Endodermal cell (in vitro differentiated cells): ENCODE measurements at regions not wholly inside any gene's neighbourhood (a gene's known extent, or its start where the extent isn't known, plus 50 kb on each side); places are given as distances from the start of the nearest gene placed in this dataset.
A peak's percentile ranks its signal among the peaks of the same experiment; 100 is the strongest.

Experiments
- DNase-seq: peaks from one replicate; pipeline ENCODE4 v3.0.0-alpha.2; 2017
- H3K27ac ChIP-seq: 2 replicates; pipeline ENCODE4 v1.5.1; 2013; ENCODE audit warnings: mild to moderate bottlenecking, low read depth, low read length, moderate library complexity
- H3K27me3 ChIP-seq: 2 replicates; pipeline ENCODE4 v1.6.1; 2013; ENCODE audit warnings: mild to moderate bottlenecking, low read length, moderate library complexity; ENCODE audit not compliant: insufficient read depth, control insufficient read depth, poor library complexity, severe bottlenecking
- H3K36me3 ChIP-seq: 2 replicates; pipeline ENCODE4 v1.7.0; 2013; ENCODE audit warnings: mild to moderate bottlenecking, low read length, moderate library complexity; ENCODE audit not compliant: control insufficient read depth, insufficient read depth
- H3K4me1 ChIP-seq: one replicate; pipeline ENCODE4 v1.7.0; 2013; ENCODE audit warnings: low read length; ENCODE audit not compliant: control insufficient read depth, insufficient read depth
- H3K4me3 ChIP-seq: 2 replicates; pipeline ENCODE4 v1.5.1; 2013; ENCODE audit warnings: mild to moderate bottlenecking, low read length, moderate library complexity
- H3K9ac ChIP-seq: 2 replicates; pipeline ENCODE4 v1.6.1; 2013; ENCODE audit warnings: mild to moderate bottlenecking, low read length, moderate library complexity; ENCODE audit not compliant: poor library complexity, severe bottlenecking; ENCODE audit errors: extremely low read depth
- H3K9me3 ChIP-seq: 2 replicates; pipeline ENCODE4 v1.6.1; 2013; ENCODE audit warnings: mild to moderate bottlenecking, low read length, moderate library complexity; ENCODE audit not compliant: control insufficient read depth
- H3K27ac Mint-ChIP-seq: 2 replicates; pipeline ENCODE4 v1.8.0; 2020; ENCODE audit warnings: mixed read lengths
- H3K27me3 Mint-ChIP-seq: 2 replicates; pipeline ENCODE4 v1.8.0; 2021; ENCODE audit warnings: mild to moderate bottlenecking, mixed read lengths; ENCODE audit not compliant: insufficient read depth
- H3K36me3 Mint-ChIP-seq: 2 replicates; pipeline ENCODE4 v1.8.0; 2020; ENCODE audit warnings: low read depth, mixed read lengths
- H3K4me1 Mint-ChIP-seq: 2 replicates; pipeline ENCODE4 v1.8.0; 2020; ENCODE audit warnings: mixed read lengths
- H3K4me3 Mint-ChIP-seq: 2 replicates; pipeline ENCODE4 v1.8.0; 2020; ENCODE audit warnings: mild to moderate bottlenecking, moderate library complexity, mixed read lengths
- H3K9me3 Mint-ChIP-seq: 2 replicates; pipeline ENCODE4 v1.8.0; 2020; ENCODE audit warnings: mild to moderate bottlenecking, mixed read lengths
- WGBS, 2 experiments: methylation state at CpG; one replicate each; pipeline versions ENCODE4 v1.1.5 to v1.1.7; 2013; ENCODE audit warnings: missing lambda C conversion rate in 2 of 2, mixed read lengths in 1 of 2; ENCODE audit not compliant: insufficient coverage in 1 of 2, insufficient read length in 1 of 2; 5-methylcytosine and 5-hydroxymethylcytosine counted together
- TF ChIP-seq, protein P1 (sequence below): fragments of 200-600 bp; sonication (generic); conservative IDR thresholded peaks from 2 replicates; pipeline ENCODE4 v1.5.0; 2021; ENCODE audit warnings: antibody characterized with exemption, mild to moderate bottlenecking

DNA sequence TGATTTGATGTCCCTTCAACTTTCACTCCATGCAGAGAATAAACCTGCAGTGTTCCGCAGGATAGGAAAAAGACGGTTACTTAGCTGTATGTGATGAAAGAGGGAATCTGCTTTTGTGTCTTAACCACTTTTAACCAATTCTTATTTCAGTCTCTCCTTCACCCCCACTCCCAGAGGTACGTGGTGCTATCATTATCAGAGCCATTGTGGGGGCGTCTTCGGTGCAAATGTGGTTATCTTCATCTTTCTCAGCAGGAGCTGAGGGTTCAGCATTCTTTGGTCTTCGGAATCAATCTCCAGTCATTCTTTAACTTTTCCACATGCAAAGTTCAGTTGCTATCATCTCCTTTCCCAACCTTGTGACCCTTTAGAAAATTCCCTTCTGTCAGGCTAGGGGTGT, 219.9 kb upstream of the LYZL1 start:
- TF ChIP-seq, protein P1, sequence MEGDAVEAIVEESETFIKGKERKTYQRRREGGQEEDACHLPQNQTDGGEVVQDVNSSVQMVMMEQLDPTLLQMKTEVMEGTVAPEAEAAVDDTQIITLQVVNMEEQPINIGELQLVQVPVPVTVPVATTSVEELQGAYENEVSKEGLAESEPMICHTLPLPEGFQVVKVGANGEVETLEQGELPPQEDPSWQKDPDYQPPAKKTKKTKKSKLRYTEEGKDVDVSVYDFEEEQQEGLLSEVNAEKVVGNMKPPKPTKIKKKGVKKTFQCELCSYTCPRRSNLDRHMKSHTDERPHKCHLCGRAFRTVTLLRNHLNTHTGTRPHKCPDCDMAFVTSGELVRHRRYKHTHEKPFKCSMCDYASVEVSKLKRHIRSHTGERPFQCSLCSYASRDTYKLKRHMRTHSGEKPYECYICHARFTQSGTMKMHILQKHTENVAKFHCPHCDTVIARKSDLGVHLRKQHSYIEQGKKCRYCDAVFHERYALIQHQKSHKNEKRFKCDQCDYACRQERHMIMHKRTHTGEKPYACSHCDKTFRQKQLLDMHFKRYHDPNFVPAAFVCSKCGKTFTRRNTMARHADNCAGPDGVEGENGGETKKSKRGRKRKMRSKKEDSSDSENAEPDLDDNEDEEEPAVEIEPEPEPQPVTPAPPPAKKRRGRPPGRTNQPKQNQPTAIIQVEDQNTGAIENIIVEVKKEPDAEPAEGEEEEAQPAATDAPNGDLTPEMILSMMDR = no peak
- H3K36me3 ChIP-seq = no peaks in the 10 kb centered on the region
- no peaks in the 10 kb centered on the region for H3K27me3 ChIP-seq
- peak; percentile 65 for DNase-seq
- peak overlapping the region; percentile 67 for H3K27ac ChIP-seq
- Mint-ChIP-seq H3K27me3 (no peaks in the 10 kb centered on the region), H3K36me3 (no peaks in the 10 kb centered on the region), H3K27ac (peak overlapping the region; percentile 90), H3K4me3 (peak overlapping the region; percentile 31), H3K9me3 (no peaks in the 10 kb centered on the region), H3K4me1 (peaks cover 39% of the 10 kb centered on the region)
- H3K9ac ChIP-seq = peak overlapping the region; percentile 67
- WGBS, 2 experiments = 10 to 14% methylated on average over 3 to 6 of the region's 6 CpGs
- peak overlapping the region; percentile 68 for H3K4me3 ChIP-seq
- no peaks in the 10 kb centered on the region for H3K9me3 ChIP-seq
- peaks cover 8% of the 10 kb centered on the region for H3K4me1 ChIP-seq

DNA sequence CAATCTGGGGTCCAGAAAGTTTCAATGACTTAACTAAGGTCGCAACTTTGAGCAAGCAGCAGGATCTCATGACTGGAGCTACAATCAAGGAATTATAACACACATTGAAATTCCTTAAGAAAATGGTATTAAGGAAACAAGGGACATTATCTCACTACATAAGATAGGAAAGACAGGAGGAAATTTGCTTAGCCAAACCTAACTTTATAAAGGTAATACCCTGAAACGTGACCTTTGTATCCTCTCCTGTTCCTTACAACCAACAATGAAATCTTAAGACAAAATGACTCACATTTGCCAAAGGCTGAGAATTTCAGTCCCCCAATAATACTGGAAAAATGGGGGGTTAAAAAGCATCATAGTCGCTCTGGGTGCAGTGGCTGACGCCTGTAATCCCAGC, 218.9 kb upstream of the LYZL1 start:
- no peaks in the 10 kb centered on the region for H3K9me3 ChIP-seq
- peak overlapping the region; percentile 68 for H3K4me3 ChIP-seq
- no peaks in the 10 kb centered on the region for H3K27me3 Mint-ChIP-seq
- H3K36me3 Mint-ChIP-seq = no peaks in the 10 kb centered on the region
- 59 to 92% methylated on average over 2 to 4 of the region's 4 CpGs for WGBS, 2 experiments
- peak overlapping the region; percentile 90 for H3K27ac Mint-ChIP-seq
- H3K4me1 ChIP-seq = peaks cover 8% of the 10 kb centered on the region
- no peaks in the 10 kb centered on the region for H3K36me3 ChIP-seq
- no peaks in the 10 kb centered on the region for H3K27me3 ChIP-seq
- no peak overlapping the region for H3K27ac ChIP-seq
- TF ChIP-seq, protein P1 = no peak
- H3K9me3 Mint-ChIP-seq = no peaks in the 10 kb centered on the region
- H3K4me3 Mint-ChIP-seq = peak overlapping the region; percentile 31
- peaks cover 39% of the 10 kb centered on the region for H3K4me1 Mint-ChIP-seq
- peak overlapping the region; percentile 67 for H3K9ac ChIP-seq
- DNase-seq = no peak

DNA sequence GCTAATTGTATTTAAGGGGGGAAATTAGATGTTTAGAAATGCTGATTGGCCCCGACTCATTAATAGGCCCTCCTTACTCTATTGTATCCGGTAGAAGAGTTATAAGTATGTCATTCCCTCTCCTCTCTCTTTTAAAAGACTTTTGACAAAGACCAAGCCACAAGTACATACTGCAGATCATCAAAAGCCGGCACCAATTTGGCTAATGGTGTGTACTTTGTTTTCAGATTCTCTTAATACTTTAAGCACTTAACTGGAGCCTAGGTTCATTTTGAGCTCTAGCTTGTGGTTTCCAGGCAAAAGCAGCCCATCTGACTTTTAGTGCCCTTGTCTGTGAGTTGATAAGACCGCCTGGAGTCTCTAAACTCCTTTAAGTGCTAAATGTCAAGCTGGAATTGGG, 210.0 kb upstream of the LYZL1 start:
- TF ChIP-seq, protein P1 = peak; percentile 34
- Mint-ChIP-seq H3K27ac (no peak overlapping the region), H3K36me3 (no peaks in the 10 kb centered on the region), H3K4me3 (no peak overlapping the region), H3K4me1 (peaks cover 23% of the 10 kb centered on the region), H3K9me3 (no peaks in the 10 kb centered on the region), H3K27me3 (no peaks in the 10 kb centered on the region)
- Histone ChIP-seq H3K9ac (no peak overlapping the region), H3K27ac (peak overlapping the region; percentile 5), H3K36me3 (no peaks in the 10 kb centered on the region), H3K4me1 (peaks cover 7% of the 10 kb centered on the region), H3K27me3 (no peaks in the 10 kb centered on the region), H3K9me3 (no peaks in the 10 kb centered on the region), H3K4me3 (no peak overlapping the region)
- no peak for DNase-seq
- 52 to 64% methylated on average over 2 to 3 of the region's 4 CpGs for WGBS, 2 experiments
